Sigmoid colon (tissue), 6 donors: ENCODE measurements at regions not wholly inside any gene's neighbourhood (a gene's known extent, or its start where the extent isn't known, plus 50 kb on each side); places are given as distances from the start of the nearest gene placed in this dataset.

Experiments
- DNase-seq: peaks from one replicate; pipeline ENCODE4 v3.0.0-alpha.2; 2019
- H3K27ac ChIP-seq, 4 donors: fragments of 200-600 bp; sonication (generic); one replicate each; pipeline ENCODE4 v1.5.1; 2016 to 2019; ENCODE audit warnings: mild to moderate bottlenecking in 1 of 4
- H3K27me3 ChIP-seq, 3 donors: fragments of 200-600 bp; sonication (generic); one replicate each; pipeline ENCODE4 v1.5.1; 2019; ENCODE audit warnings: mild to moderate bottlenecking in 1 of 3
- H3K36me3 ChIP-seq, 4 donors: fragments of 200-600 bp; sonication (generic); one replicate each; pipeline ENCODE4 v1.5.1; 2016 to 2019
- H3K4me1 ChIP-seq, 4 donors: fragments of 200-600 bp; sonication (generic); one replicate each; pipeline ENCODE4 v1.5.1; 2017 to 2019
- H3K4me3 ChIP-seq, 4 donors: fragments of 200-600 bp; sonication (generic); one replicate each; pipeline ENCODE4 v1.5.1; 2017 to 2019; ENCODE audit warnings: mild to moderate bottlenecking in 2 of 4, moderate library complexity in 1 of 4
- H3K9me3 ChIP-seq, 4 donors: fragments of 200-600 bp in 3 of 4; sonication (generic) in 3 of 4; one replicate each; pipeline versions ENCODE4 v1.5.1 to v1.6.1; 2013 to 2019
- CTCF ChIP-seq, 4 experiments: fragments of 450-650 bp in 3 of 4; fragments of 200-600 bp in 1 of 4; IDR thresholded peaks; one replicate each; pipeline ENCODE4 v1.5.1; 2016 to 2019; ENCODE audit warnings: antibody characterized with exemption in 4 of 4, mild to moderate bottlenecking in 3 of 4, moderate library complexity in 2 of 4
- EP300 ChIP-seq, 4 donors: sonication (generic); formaldehyde crosslinking; IDR thresholded peaks; one replicate each; pipeline ENCODE4 v1.6.1; 2017; ENCODE audit warnings: antibody characterized with exemption in 4 of 4
- POLR2A ChIP-seq, 2 donors: fragments of 450-650 bp; IDR thresholded peaks; one replicate each; pipeline ENCODE4 v1.6.1; 2016; ENCODE audit warnings: antibody characterized with exemption in 2 of 2, mild to moderate bottlenecking in 2 of 2, moderate library complexity in 2 of 2
- POLR2AphosphoS5 ChIP-seq, 4 donors: sonication (generic); formaldehyde crosslinking; IDR thresholded peaks; one replicate each; pipeline ENCODE4 v1.6.1; 2017; ENCODE audit warnings: antibody characterized with exemption in 4 of 4
- WGBS, 2 donors: extraction: QIAGEN DNeasy Blood & Tissue Kit; methylation state at CpG; one replicate each; pipeline ENCODE4 v1.1.7; 2013; 5-methylcytosine and 5-hydroxymethylcytosine counted together
- intact Hi-C: fragments of 100-400 bp; cut with DNase I; formaldehyde crosslinking; loops from one replicate; pipeline ENCODE4 v1.15.1; 2023
- donor health status: healthy with polysubstance abuse.
- donor health status: healthy.

GRCh38 chr18:11258039-11258610 lies 108.8 kb upstream of the PIEZO2 start:
- TF ChIP-seq POLR2AphosphoS5 (IDR thresholded peaks at IDR 0.05) (no peak), EP300 (IDR thresholded peaks at IDR 0.05) (no peak), POLR2A (IDR thresholded peaks at IDR 0.05) (no peak), CTCF (IDR thresholded peaks at IDR 0.05) (no peak)
- H3K36me3 ChIP-seq, result no peaks in the 10 kb centered on the region
- H3K27ac ChIP-seq, result no peak overlapping the region
- no peaks in the 10 kb centered on the region for H3K4me1 ChIP-seq
- no peak overlapping the region for H3K4me3 ChIP-seq
- intact Hi-C loops, result no loop called here
- H3K9me3 ChIP-seq, result no peaks in the 10 kb centered on the region
- no peak for DNase-seq
- no peaks in the 10 kb centered on the region for H3K27me3 ChIP-seq
- 71 to 72% methylated on average over 1 of the region's 1 CpG for WGBS, 2 donors

- H3K4me3 ChIP-seq, result no peak overlapping the region
- intact Hi-C loops, result no loop called here
- H3K27ac ChIP-seq, result no peak overlapping the region
- H3K27me3 ChIP-seq, result no peaks in the 10 kb centered on the region
- H3K36me3 ChIP-seq, result no peaks in the 10 kb centered on the region
- no peak for DNase-seq
- no peaks in the 10 kb centered on the region for H3K9me3 ChIP-seq
- H3K4me1 ChIP-seq, result no peaks in the 10 kb centered on the region
- TF ChIP-seq POLR2AphosphoS5 (IDR thresholded peaks at IDR 0.05) (no peak), POLR2A (IDR thresholded peaks at IDR 0.05) (no peak), EP300 (IDR thresholded peaks at IDR 0.05) (no peak), CTCF (IDR thresholded peaks at IDR 0.05) (no peak)
These were observed 106.9 kb upstream of the PIEZO2 start for GRCh38 chr18:11256251-11256650.

- intact Hi-C loops, result no loop called here
- no peaks in the 10 kb centered on the region for H3K4me1 ChIP-seq
- H3K27me3 ChIP-seq, result no peaks in the 10 kb centered on the region
- H3K27ac ChIP-seq, result no peak overlapping the region
- H3K36me3 ChIP-seq, result no peaks in the 10 kb centered on the region
- TF ChIP-seq CTCF (IDR thresholded peaks at IDR 0.05) (no peak), EP300 (IDR thresholded peaks at IDR 0.05) (no peak), POLR2A (IDR thresholded peaks at IDR 0.05) (no peak), POLR2AphosphoS5 (IDR thresholded peaks at IDR 0.05) (no peak)
- 51 to 52% methylated on average over 2 of the region's 2 CpGs for WGBS, 2 donors
- no peak overlapping the region for H3K4me3 ChIP-seq
- H3K9me3 ChIP-seq, result no peaks in the 10 kb centered on the region
- no peak for DNase-seq
These were observed 102.5 kb upstream of the PIEZO2 start for GRCh38 chr18:11251891-11252270.

- Histone ChIP-seq H3K27me3 (no peaks in the 10 kb centered on the region), H3K9me3 (no peaks in the 10 kb centered on the region), H3K4me1 (no peaks in the 10 kb centered on the region), H3K36me3 (no peaks in the 10 kb centered on the region), H3K4me3 (no peak overlapping the region), H3K27ac (no peak overlapping the region)
- TF ChIP-seq CTCF (IDR thresholded peaks at IDR 0.05), result no peak
- 74 to 82% methylated on average over 2 of the region's 2 CpGs for WGBS, 2 donors
- intact Hi-C loops, result no loop called here
- DNase-seq, result peak; percentile 64
These were observed 102.0 kb upstream of the PIEZO2 start for GRCh38 chr18:11251229-11251890.

GRCh38 chr18:11249391-11249790 lies 100.0 kb upstream of the PIEZO2 start:
- no peaks in the 10 kb centered on the region for H3K36me3 ChIP-seq
- TF ChIP-seq POLR2A (IDR thresholded peaks at IDR 0.05), result no peak
- TF ChIP-seq EP300 (IDR thresholded peaks at IDR 0.05), result no peak
- TF ChIP-seq POLR2AphosphoS5 (IDR thresholded peaks at IDR 0.05), result no peak
- no peak for TF ChIP-seq CTCF (IDR thresholded peaks at IDR 0.05)
- H3K27ac ChIP-seq, result no peak overlapping the region
- H3K4me1 ChIP-seq, result no peaks in the 10 kb centered on the region
- intact Hi-C loops, result no loop called here
- no peaks in the 10 kb centered on the region for H3K9me3 ChIP-seq
- WGBS, 2 donors, result 72 to 76% methylated on average over 2 of the region's 2 CpGs
- H3K4me3 ChIP-seq, result no peak overlapping the region
- no peaks in the 10 kb centered on the region for H3K27me3 ChIP-seq
- DNase-seq, result no peak
